Calu3 (cell line): ENCODE measurements at regions not wholly inside any gene's neighbourhood (a gene's known extent, or its start where the extent isn't known, plus 50 kb on each side); places are given as distances from the start of the nearest gene placed in this dataset.

Experiments used
- BruUV-seq: library from RNA; stranded (reverse); fragments of 400-500 nt; replicated peaks from 2 replicates; lab custom pipeline; 2021; lab: Mats Ljungman, UMichigan
- CTCF ChIA-PET: fragments of 300-600 bp; sonication (Branson Sonifier 250); formaldehyde crosslinking; loops from one replicate; lab custom pipeline; 2022; ENCODE audit warnings: antibody characterized with exemption; lab: Charles Lee
- DNase-seq: peaks from one replicate; pipeline ENCODE4 v3.0.0; 2022
- H3K27ac Mint-ChIP-seq: one replicate; pipeline ENCODE4 v1.8.0; 2022; ENCODE audit warnings: mixed read lengths; ENCODE audit not compliant: unreplicated experiment
- H3K27me3 Mint-ChIP-seq: one replicate; pipeline ENCODE4 v1.8.0; 2022; ENCODE audit warnings: mixed read lengths; ENCODE audit not compliant: unreplicated experiment
- H3K36me3 Mint-ChIP-seq: one replicate; pipeline ENCODE4 v1.8.0; 2022; ENCODE audit warnings: mild to moderate bottlenecking, moderate library complexity, mixed read lengths; ENCODE audit not compliant: insufficient read depth, unreplicated experiment
- H3K4me1 Mint-ChIP-seq: one replicate; pipeline ENCODE4 v1.8.0; 2022; ENCODE audit warnings: mild to moderate bottlenecking, low read depth, mixed read lengths; ENCODE audit not compliant: unreplicated experiment
- H3K4me3 Mint-ChIP-seq: one replicate; pipeline ENCODE4 v1.8.0; 2022; ENCODE audit warnings: mild to moderate bottlenecking, low read depth, moderate library complexity, mixed read lengths; ENCODE audit not compliant: unreplicated experiment
- H3K9me3 Mint-ChIP-seq: one replicate; pipeline ENCODE4 v1.8.0; 2022; ENCODE audit warnings: low read depth, mixed read lengths; ENCODE audit not compliant: unreplicated experiment
- CTCF ChIP-seq: fragments of 200-600 bp; IDR thresholded peaks from one replicate; pipeline ENCODE4 v1.8.0; 2022; ENCODE audit warnings: antibody characterized with exemption; ENCODE audit not compliant: unreplicated experiment
- intact Hi-C: fragments of 100-400 bp; cut with micrococcal nuclease; formaldehyde crosslinking; loops from one replicate; pipeline ENCODE4 v1.10.0; 2022; ENCODE audit not compliant: unreplicated experiment

- intact Hi-C loops: no loop called here
- DNase-seq: no peak
- no peak overlapping the region for H3K27ac Mint-ChIP-seq
- peaks cover 8% of the 10 kb centered on the region for H3K4me1 Mint-ChIP-seq
- no peaks in the 10 kb centered on the region for H3K9me3 Mint-ChIP-seq
- peaks cover 17% of the 10 kb centered on the region for H3K27me3 Mint-ChIP-seq
- CTCF ChIA-PET: interaction anchor here (0.6 to 1.4 kb wide), 4 partner anchors 14 to 375 kb away, joined by 3 to 4 read pairs (median 4); no protein-coding TSS in a partner anchor
- no peak overlapping the region for H3K4me3 Mint-ChIP-seq
- H3K36me3 Mint-ChIP-seq: no peaks in the 10 kb centered on the region
- TF ChIP-seq CTCF: no peak
- no TSS peak for BruUV-seq
Measured at GRCh38 chr5:173534031-173534430, 82.4 kb downstream of the BOD1 start.

- BruUV-seq: no TSS peak
- Mint-ChIP-seq H3K4me1 (peaks cover 8% of the 10 kb centered on the region), H3K27ac (no peak overlapping the region), H3K4me3 (no peak overlapping the region), H3K9me3 (no peaks in the 10 kb centered on the region), H3K27me3 (peaks cover 17% of the 10 kb centered on the region), H3K36me3 (no peaks in the 10 kb centered on the region)
- no peak for DNase-seq
- CTCF ChIA-PET: no interaction called here
- no peak for TF ChIP-seq CTCF
- intact Hi-C loops: no loop called here
Measured at GRCh38 chr5:173532689-173533250, 83.7 kb downstream of the BOD1 start.

GRCh38 chr5:173531863-173532262 lies 84.6 kb downstream of the BOD1 start:
- intact Hi-C loops: no loop called here
- Mint-ChIP-seq H3K9me3 (no peaks in the 10 kb centered on the region), H3K4me1 (peaks cover 8% of the 10 kb centered on the region), H3K4me3 (no peak overlapping the region), H3K27me3 (peaks cover 17% of the 10 kb centered on the region), H3K27ac (no peak overlapping the region), H3K36me3 (no peaks in the 10 kb centered on the region)
- no peak for TF ChIP-seq CTCF
- no TSS peak for BruUV-seq
- no peak for DNase-seq
- CTCF ChIA-PET: no interaction called here

- Mint-ChIP-seq H3K36me3 (no peaks in the 10 kb centered on the region), H3K27ac (no peak overlapping the region), H3K4me3 (no peak overlapping the region), H3K4me1 (no peaks in the 10 kb centered on the region), H3K9me3 (no peaks in the 10 kb centered on the region), H3K27me3 (peaks cover 15% of the 10 kb centered on the region)
- TF ChIP-seq CTCF: no peak
- peak; percentile 20 for DNase-seq
- intact Hi-C loops: no loop called here
- CTCF ChIA-PET: interaction anchor here (1.5 kb wide), 1 partner anchor 78 kb away, joined by 3 read pairs; no protein-coding TSS in a partner anchor
- no TSS peak for BruUV-seq
Measured at GRCh38 chr5:173530547-173530946, 85.9 kb downstream of the BOD1 start.
